HepG2 (cell line): ENCODE measurements at regions not wholly inside any gene's neighbourhood (a gene's known extent, or its start where the extent isn't known, plus 50 kb on each side); places are given as distances from the start of the nearest gene placed in this dataset.
A peak's percentile ranks its signal among the peaks of the same experiment; 100 is the strongest.

Source experiments
- ATAC-seq: fragments of 200-7000 bp; cut with Tn5 transposase; 3 replicates; pipeline ENCODE4 v1.9.1; 2020; ENCODE audit warnings: mild to moderate bottlenecking, moderate library complexity
- BruUV-seq: library from RNA; stranded (reverse); fragments of 400-500 nt; replicated peaks from 2 replicates; lab custom pipeline; 2021; lab: Mats Ljungman, UMichigan
- CTCF ChIA-PET: fragments of 300-600 bp; formaldehyde crosslinking; extraction: SDS; loops from one replicate; lab custom pipeline; 2021; ENCODE audit warnings: low total read pairs, inconsistent platforms, low intra/inter-chr PET ratio; lab: Yijun Ruan, JAX
- POLR2A ChIA-PET: fragments of 350-600 bp; sonication (Branson Sonifier 250); formaldehyde crosslinking; loops from one replicate; lab custom pipeline; 2020; ENCODE audit warnings: antibody characterized with exemption, inconsistent platforms; lab: Yijun Ruan, JAX
- DNase-seq: peaks from one replicate; pipeline ENCODE4 v3.0.0-alpha.2; 2015; ENCODE audit warnings: low spot score
- FAIRE-seq: peaks from 3 replicates; lab custom pipeline; 2011; peaks lifted over from hg19 to GRCh38; lab: Jason Lieb, UNC
- H2AFZ ChIP-seq: one replicate; pipeline ENCODE4 v1.6.1; 2011; ENCODE audit warnings: low read length, inconsistent platforms
- H3K27ac ChIP-seq: fragments of 300-600 bp; 3 replicates; pipeline ENCODE4 v1.8.0; 2011; ENCODE audit warnings: mixed run types, mild to moderate bottlenecking, mixed read lengths, low read length, inconsistent platforms; ENCODE audit not compliant: insufficient read depth; ENCODE audit errors: extremely low read length
- H3K27me3 ChIP-seq, 2 experiments: fragments of 200-600 bp in 1 of 2; 2 replicates in 1 of 2; 3 replicates in 1 of 2; pipeline versions ENCODE4 v1.6.0 to v1.8.0; 2011; ENCODE audit warnings: low read length in 2 of 2, mild to moderate bottlenecking in 2 of 2, moderate library complexity in 2 of 2, inconsistent platforms in 1 of 2; ENCODE audit not compliant: insufficient read depth in 2 of 2, control insufficient read depth in 1 of 2
- H3K36me3 ChIP-seq, 2 experiments: fragments of 200-600 bp in 1 of 2; replicated peaks in 1 of 2; 2 replicates in 1 of 2; 3 replicates in 1 of 2; pipeline versions ENCODE4 v1.5.1 to v1.8.0; 2011; ENCODE audit warnings: low read length in 2 of 2, inconsistent platforms in 1 of 2; ENCODE audit not compliant: insufficient read depth in 2 of 2, control insufficient read depth in 1 of 2
- H3K4me1 ChIP-seq: 2 replicates; pipeline ENCODE4 v1.5.1; 2012; ENCODE audit warnings: low read length, inconsistent platforms; ENCODE audit not compliant: insufficient read depth
- H3K4me2 ChIP-seq: 2 replicates; pipeline ENCODE4 v1.6.0; 2011; ENCODE audit warnings: low read depth, low read length, inconsistent platforms
- H3K4me3 ChIP-seq, 3 experiments: fragments of 200-600 bp in 1 of 3; sonication (generic), shearing (Covaris generic) in 1 of 3; replicated peaks in 1 of 3; 2 replicates each; pipeline ENCODE4 v1.5.1; 2011 to 2016; ENCODE audit warnings: low read length in 3 of 3, inconsistent platforms in 2 of 3, low read depth in 2 of 3, mild to moderate bottlenecking in 2 of 3, control low read depth in 1 of 3, mixed read lengths in 1 of 3; ENCODE audit not compliant: insufficient read depth in 1 of 3
- H3K79me2 ChIP-seq: one replicate; pipeline ENCODE4 v1.6.1; 2011; ENCODE audit warnings: low read length, inconsistent platforms; ENCODE audit not compliant: insufficient read depth
- H3K9ac ChIP-seq: 2 replicates; pipeline ENCODE4 v1.6.0; 2011; ENCODE audit warnings: mild to moderate bottlenecking, low read depth, low read length, inconsistent platforms; ENCODE audit not compliant: insufficient read depth
- H3K9me3 ChIP-seq: 2 replicates; pipeline ENCODE4 v1.5.1; 2012; ENCODE audit warnings: mild to moderate bottlenecking, low read length
- H4K20me1 ChIP-seq: 2 replicates; pipeline ENCODE4 v1.6.0; 2011; ENCODE audit warnings: inconsistent platforms, mild to moderate bottlenecking, low read length, moderate library complexity; ENCODE audit not compliant: insufficient read depth
- HNRNPK ChIP-seq: fragments of 200-400 bp; formaldehyde crosslinking; IDR thresholded peaks from 2 replicates; pipeline ENCODE4 v1.6.1; 2018; ENCODE audit warnings: low read length, low read depth, moderate library complexity, mild to moderate bottlenecking; ENCODE audit not compliant: poor library complexity, severe bottlenecking
- ISX ChIP-seq: sonication (generic); formaldehyde crosslinking; conservative IDR thresholded peaks from 2 replicates; pipeline ENCODE4 v1.5.0; 2020; ENCODE audit warnings: missing genetic modification reagents
- MTA1 ChIP-seq: sonication (generic); formaldehyde crosslinking; IDR thresholded peaks from 2 replicates; pipeline ENCODE4 v1.4.0; 2020; ENCODE audit warnings: missing genetic modification reagents, mild to moderate bottlenecking, borderline replicate concordance
- SUZ12 ChIP-seq: fragments of 150-350 bp; IDR thresholded peaks from 2 replicates; pipeline ENCODE4 v1.6.1; 2014; ENCODE audit warnings: low read depth, low read length
- ZNF333 ChIP-seq: sonication (generic); formaldehyde crosslinking; IDR thresholded peaks from 2 replicates; pipeline ENCODE4 v1.4.0; 2020; ENCODE audit warnings: mild to moderate bottlenecking, missing genetic modification reagents, borderline replicate concordance
- ZNF724P ChIP-seq: sonication (generic); formaldehyde crosslinking; IDR thresholded peaks from 2 replicates; pipeline ENCODE4 v1.8.0; 2022; ENCODE audit warnings: missing genetic modification reagents, borderline replicate concordance
- ZNF841 ChIP-seq: sonication (generic); formaldehyde crosslinking; IDR thresholded peaks from 2 replicates; pipeline ENCODE4 v1.8.1; 2023; ENCODE audit warnings: missing genetic modification reagents, borderline replicate concordance
- WGBS: methylation state at CpG from one replicate; pipeline ENCODE4 v1.1.6; 2017; ENCODE audit warnings: low lambda C conversion rate; 5-methylcytosine and 5-hydroxymethylcytosine counted together
- in situ Hi-C: cut with HindIII; loops from 2 replicates; pipeline ENCODE4 v1.10.0; 2017; ENCODE audit warnings: low pct_unique_long_range_greater_than_20kb; ENCODE audit not compliant: extremely low pct_ligation_motif_present
- intact Hi-C: fragments of 100-400 bp; cut with micrococcal nuclease; formaldehyde crosslinking; loops from one replicate; pipeline ENCODE4 v1.10.0; 2022; ENCODE audit not compliant: unreplicated experiment
- TF ChIP-seq, protein P1 (sequence below): sonication (generic); formaldehyde crosslinking; IDR thresholded peaks from 2 replicates; pipeline ENCODE4 v1.9.0; 2021; ENCODE audit warnings: missing genetic modification reagents, mild to moderate bottlenecking, borderline replicate concordance
- TF ChIP-seq, protein P2 (sequence below): IDR thresholded peaks from 2 replicates; pipeline ENCODE4 v1.6.1; 2016

DNA sequence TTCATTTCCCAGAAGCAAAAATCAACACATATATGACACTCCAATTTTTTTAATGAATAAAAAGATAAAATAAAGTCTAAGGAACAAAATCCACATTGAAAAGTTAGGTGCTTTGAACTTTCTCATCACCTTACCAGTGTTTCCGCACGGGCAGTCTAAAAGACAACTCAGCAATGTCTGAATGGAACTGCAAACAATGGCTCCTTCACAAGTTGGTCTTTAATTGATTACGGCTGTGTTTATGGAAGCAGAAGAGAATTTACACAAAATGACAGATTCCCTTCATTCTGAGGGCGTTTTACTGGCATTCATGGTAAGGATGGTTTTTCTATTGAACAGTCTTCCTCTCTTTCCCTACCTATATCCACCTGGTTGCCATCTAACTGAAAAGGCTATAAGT lies 65.0 kb upstream of the RNPC3 start:
- no peak overlapping the region for H3K4me2 ChIP-seq
- POLR2A ChIA-PET: no interaction called here
- in situ Hi-C loops: loop anchor here (25.0 kb wide), 1 partner anchor 1948 kb away; no protein-coding TSS in a partner anchor
- H3K4me3 ChIP-seq: no peak overlapping the region
- CTCF ChIA-PET: interaction anchor here (1.6 kb wide), 1 partner anchor 354 kb away, joined by 10 read pairs; no protein-coding TSS in a partner anchor
- no TSS peak for BruUV-seq
- TF ChIP-seq ZNF841 (CRISPR knock-in tag) (no peak), HNRNPK (no peak), ZNF724P (CRISPR knock-in tag) (no peak)
- H4K20me1 ChIP-seq: no peaks in the 10 kb centered on the region
- intact Hi-C loops: no loop called here
- ATAC-seq: no peak
- H3K27ac ChIP-seq: no peak overlapping the region
- H3K36me3 ChIP-seq: no peaks in the 10 kb centered on the region
- FAIRE-seq: no peak
- H3K4me1 ChIP-seq: no peaks in the 10 kb centered on the region
- no peaks in the 10 kb centered on the region for H3K9me3 ChIP-seq
- H3K27me3 ChIP-seq: no peaks in the 10 kb centered on the region
- H3K9ac ChIP-seq: no peak overlapping the region
- H2AFZ ChIP-seq: no peak overlapping the region
- DNase-seq: no peak
- no peaks in the 10 kb centered on the region for H3K79me2 ChIP-seq
- WGBS: 4% methylated on average over 4 of the region's 4 CpGs

DNA sequence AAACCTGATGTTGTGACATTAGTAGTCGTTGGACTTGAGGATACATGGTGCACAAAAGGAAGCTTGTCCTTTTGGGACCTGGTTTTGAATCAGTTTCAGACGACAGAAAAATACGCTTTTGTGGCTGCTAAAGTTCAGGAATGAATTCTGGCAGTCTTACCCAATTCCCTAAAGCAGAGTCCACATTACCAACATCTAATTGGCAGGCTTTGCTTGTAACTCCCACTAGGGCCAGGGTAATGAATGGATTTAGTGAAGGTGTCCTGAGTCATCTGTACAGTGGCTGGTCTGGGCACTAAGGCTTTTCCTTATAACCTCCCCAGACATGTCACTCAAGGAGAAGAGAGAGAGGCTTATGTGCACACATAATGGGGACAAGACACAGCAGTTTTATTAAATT lies 66.2 kb upstream of the RNPC3 start:
- no peak for DNase-seq
- POLR2A ChIA-PET: no interaction called here
- ATAC-seq: peak; percentile 49; the same call in 2 of the 3 replicates
- CTCF ChIA-PET: no interaction called here
- H3K36me3 ChIP-seq: no peaks in the 10 kb centered on the region
- H3K9me3 ChIP-seq: no peaks in the 10 kb centered on the region
- H3K4me1 ChIP-seq: no peaks in the 10 kb centered on the region
- H3K27me3 ChIP-seq: no peaks in the 10 kb centered on the region
- no peaks in the 10 kb centered on the region for H3K79me2 ChIP-seq
- no peaks in the 10 kb centered on the region for H4K20me1 ChIP-seq
- H3K4me3 ChIP-seq: no peak overlapping the region
- H3K4me2 ChIP-seq: no peak overlapping the region
- peak; percentile 74 for FAIRE-seq
- TF ChIP-seq SUZ12 (no peak), ZNF333 (CRISPR knock-in tag) (no peak), MTA1 (CRISPR knock-in tag) (no peak), ISX (CRISPR knock-in tag) (no peak)
- TF ChIP-seq, protein P1, sequence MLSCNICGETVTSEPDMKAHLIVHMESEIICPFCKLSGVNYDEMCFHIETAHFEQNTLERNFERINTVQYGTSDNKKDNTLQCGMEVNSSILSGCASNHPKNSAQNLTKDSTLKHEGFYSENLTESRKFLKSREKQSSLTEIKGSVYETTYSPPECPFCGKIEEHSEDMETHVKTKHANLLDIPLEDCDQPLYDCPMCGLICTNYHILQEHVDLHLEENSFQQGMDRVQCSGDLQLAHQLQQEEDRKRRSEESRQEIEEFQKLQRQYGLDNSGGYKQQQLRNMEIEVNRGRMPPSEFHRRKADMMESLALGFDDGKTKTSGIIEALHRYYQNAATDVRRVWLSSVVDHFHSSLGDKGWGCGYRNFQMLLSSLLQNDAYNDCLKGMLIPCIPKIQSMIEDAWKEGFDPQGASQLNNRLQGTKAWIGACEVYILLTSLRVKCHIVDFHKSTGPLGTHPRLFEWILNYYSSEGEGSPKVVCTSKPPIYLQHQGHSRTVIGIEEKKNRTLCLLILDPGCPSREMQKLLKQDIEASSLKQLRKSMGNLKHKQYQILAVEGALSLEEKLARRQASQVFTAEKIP (CRISPR knock-in tag): no peak
- TF ChIP-seq, protein P2, sequence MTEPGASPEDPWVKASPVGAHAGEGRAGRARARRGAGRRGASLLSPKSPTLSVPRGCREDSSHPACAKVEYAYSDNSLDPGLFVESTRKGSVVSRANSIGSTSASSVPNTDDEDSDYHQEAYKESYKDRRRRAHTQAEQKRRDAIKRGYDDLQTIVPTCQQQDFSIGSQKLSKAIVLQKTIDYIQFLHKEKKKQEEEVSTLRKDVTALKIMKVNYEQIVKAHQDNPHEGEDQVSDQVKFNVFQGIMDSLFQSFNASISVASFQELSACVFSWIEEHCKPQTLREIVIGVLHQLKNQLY (CRISPR knock-in tag): no peak
- 7% methylated on average over 3 of the region's 3 CpGs for WGBS
- H3K27ac ChIP-seq: no peak overlapping the region
- no TSS peak for BruUV-seq
- no peak overlapping the region for H2AFZ ChIP-seq
- intact Hi-C loops (no loop called here), in situ Hi-C loops (loop anchor here (10.0 to 25.0 kb wide), 2 partner anchors 355 to 1947 kb away; partner anchors contain the start of gene COL11A1)
- no peak overlapping the region for H3K9ac ChIP-seq
